Loucy (cell line): ENCODE measurements at regions not wholly inside any gene's neighbourhood (a gene's known extent, or its start where the extent isn't known, plus 50 kb on each side); places are given as distances from the start of the nearest gene placed in this dataset.

ENCODE experiments used
- H2AFZ ChIP-seq: fragments of 200-600 bp; sonication (generic); 2 replicates; pipeline ENCODE4 v1.6.0; 2016; ENCODE audit warnings: antibody characterized with exemption, mild to moderate bottlenecking, low read length, moderate library complexity
- H3F3A ChIP-seq: fragments of 200-600 bp; 2 replicates; pipeline ENCODE4 v1.6.0; 2016; ENCODE audit warnings: antibody characterized with exemption, low read depth, mild to moderate bottlenecking
- H3K27me3 ChIP-seq: fragments of 200-600 bp; sonication (generic); 2 replicates; pipeline ENCODE4 v1.6.1; 2014; ENCODE audit warnings: low read length, mild to moderate bottlenecking; ENCODE audit not compliant: insufficient read depth, poor library complexity, severe bottlenecking
- H3K36me3 ChIP-seq: fragments of 200-600 bp; sonication (generic); 2 replicates; pipeline ENCODE4 v1.6.1; 2016; ENCODE audit warnings: low read length; ENCODE audit not compliant: insufficient read depth
- H3K4me1 ChIP-seq: fragments of 200-600 bp; sonication (generic); 2 replicates; pipeline ENCODE4 v1.5.1; 2014; ENCODE audit warnings: low read length, mild to moderate bottlenecking; ENCODE audit not compliant: insufficient read depth, poor library complexity, severe bottlenecking
- H3K4me2 ChIP-seq: fragments of 200-600 bp; sonication (generic); 2 replicates; pipeline ENCODE4 v1.6.0; 2014; ENCODE audit warnings: antibody characterized with exemption, low read length, low read depth, mild to moderate bottlenecking; ENCODE audit not compliant: poor library complexity, severe bottlenecking
- H3K4me3 ChIP-seq: fragments of 200-600 bp; sonication (generic); 2 replicates; pipeline ENCODE4 v1.5.1; 2014; ENCODE audit warnings: low read length, mild to moderate bottlenecking, mixed read lengths; ENCODE audit not compliant: poor library complexity, severe bottlenecking
- H3K79me2 ChIP-seq: fragments of 200-600 bp; sonication (generic); 2 replicates; pipeline ENCODE4 v1.6.1; 2014; ENCODE audit warnings: low read length; ENCODE audit not compliant: insufficient read depth
- H3K9ac ChIP-seq: fragments of 200-600 bp; sonication (generic); 2 replicates; pipeline ENCODE4 v1.6.0; 2014; ENCODE audit warnings: mild to moderate bottlenecking, low read depth, low read length, moderate library complexity; ENCODE audit not compliant: poor library complexity, severe bottlenecking
- H3K9me2 ChIP-seq: fragments of 200-600 bp; sonication (generic); replicated peaks from 2 replicates; pipeline ENCODE4 v1.6.1; 2016; ENCODE audit warnings: low read depth, low read length, mixed read lengths
- H3K9me3 ChIP-seq: fragments of 200-600 bp; sonication (generic); 2 replicates; pipeline ENCODE4 v1.6.1; 2014; ENCODE audit warnings: mild to moderate bottlenecking, antibody characterized with exemption, low read length, low read depth; ENCODE audit not compliant: insufficient read depth
- H4K20me1 ChIP-seq: fragments of 200-600 bp; sonication (generic); 2 replicates; pipeline ENCODE4 v1.6.0; 2014; ENCODE audit warnings: antibody characterized with exemption, low read length, mild to moderate bottlenecking; ENCODE audit not compliant: insufficient read depth, poor library complexity, severe bottlenecking
- CTCF ChIP-seq: fragments of 200-600 bp; sonication (generic); conservative IDR thresholded peaks from 2 replicates; pipeline ENCODE4 v1.5.1; 2014; ENCODE audit warnings: mild to moderate bottlenecking, antibody characterized with exemption, low read length
- EZH2phosphoT487 ChIP-seq: fragments of 200-600 bp; IDR thresholded peaks from 2 replicates; pipeline ENCODE4 v1.6.1; 2018; ENCODE audit warnings: antibody characterized with exemption, mild to moderate bottlenecking, moderate library complexity, borderline replicate concordance

- no peaks in the 10 kb centered on the region for H3F3A ChIP-seq
- H3K27me3 ChIP-seq, result no peaks in the 10 kb centered on the region
- no peak overlapping the region for H3K4me2 ChIP-seq
- H3K36me3 ChIP-seq, result no peaks in the 10 kb centered on the region
- H3K9me3 ChIP-seq, result no peaks in the 10 kb centered on the region
- no peak overlapping the region for H2AFZ ChIP-seq
- no peaks in the 10 kb centered on the region for H4K20me1 ChIP-seq
- H3K9ac ChIP-seq, result no peak overlapping the region
- H3K4me3 ChIP-seq, result no peak overlapping the region
- peaks cover 4% of the 10 kb centered on the region for H3K4me1 ChIP-seq
- no peaks in the 10 kb centered on the region for H3K9me2 ChIP-seq
- no peaks in the 10 kb centered on the region for H3K79me2 ChIP-seq
- no peak for TF ChIP-seq CTCF
- no peak for TF ChIP-seq EZH2phosphoT487
Measured at GRCh38 chr3:130823996-130824395, 69.9 kb upstream of the ATP2C1 start.

GRCh38 chr3:130825762-130826299, 68.1 kb upstream of the ATP2C1 start:
- Histone ChIP-seq H2AFZ (no peak overlapping the region), H3K9me3 (no peaks in the 10 kb centered on the region)

GRCh38 chr3:130826516-130827182, 67.2 kb upstream of the ATP2C1 start:
- TF ChIP-seq EZH2phosphoT487, result no peak
- H3K79me2 ChIP-seq, result no peaks in the 10 kb centered on the region
- H2AFZ ChIP-seq, result no peak overlapping the region
- H3K9me2 ChIP-seq, result no peaks in the 10 kb centered on the region
- H3F3A ChIP-seq, result no peaks in the 10 kb centered on the region
- H3K9ac ChIP-seq, result no peak overlapping the region
- H4K20me1 ChIP-seq, result no peaks in the 10 kb centered on the region
- H3K27me3 ChIP-seq, result no peaks in the 10 kb centered on the region
- no peaks in the 10 kb centered on the region for H3K9me3 ChIP-seq
- H3K4me1 ChIP-seq, result peaks cover 4% of the 10 kb centered on the region
- H3K36me3 ChIP-seq, result no peaks in the 10 kb centered on the region
- H3K4me3 ChIP-seq, result no peak overlapping the region
- no peak overlapping the region for H3K4me2 ChIP-seq

More at GRCh38 chr3:130825762-130826299, 68.1 kb upstream of the ATP2C1 start:
- Histone ChIP-seq H3K36me3 (no peaks in the 10 kb centered on the region), H3K4me3 (no peak overlapping the region), H3K4me1 (peaks cover 4% of the 10 kb centered on the region), H3K27me3 (no peaks in the 10 kb centered on the region), H3K79me2 (no peaks in the 10 kb centered on the region), H3K9ac (no peak overlapping the region), H3K4me2 (no peak overlapping the region), H4K20me1 (no peaks in the 10 kb centered on the region), H3K9me2 (no peaks in the 10 kb centered on the region), H3F3A (no peaks in the 10 kb centered on the region)
- TF ChIP-seq EZH2phosphoT487, result no peak
- no peak for TF ChIP-seq CTCF

GRCh38 chr3:130827486-130827885, 66.4 kb upstream of the ATP2C1 start:
- Histone ChIP-seq H3K4me2 (no peak overlapping the region), H3K4me1 (peaks cover 4% of the 10 kb centered on the region), H3K9ac (no peak overlapping the region), H3K4me3 (no peak overlapping the region), H3K79me2 (no peaks in the 10 kb centered on the region), H4K20me1 (no peaks in the 10 kb centered on the region), H2AFZ (no peak overlapping the region), H3K27me3 (no peaks in the 10 kb centered on the region), H3K36me3 (no peaks in the 10 kb centered on the region), H3F3A (no peaks in the 10 kb centered on the region), H3K9me3 (no peaks in the 10 kb centered on the region), H3K9me2 (no peaks in the 10 kb centered on the region)
- TF ChIP-seq CTCF (no peak), EZH2phosphoT487 (no peak)
